A549 (cell line): ENCODE measurements at regions not wholly inside any gene's neighbourhood (a gene's known extent, or its start where the extent isn't known, plus 50 kb on each side); places are given as distances from the start of the nearest gene placed in this dataset.
A peak's percentile ranks its signal among the peaks of the same experiment; 100 is the strongest.

Experiments
- ATAC-seq, 2 experiments: fragments of 200-7000 bp in 1 of 2; fragments of >200 bp in 1 of 2; cut with Nextera tagmentation in 1 of 2; cut with Tn5 transposase in 1 of 2; 3 replicates each; pipeline versions ENCODE4 v1.8.0 to v1.9.1; 2018 to 2020; ENCODE audit warnings: mild to moderate bottlenecking in 1 of 2, moderate library complexity in 1 of 2
- CTCF ChIA-PET: fragments of 300-600 bp; sonication (Branson Sonifier 250); formaldehyde crosslinking; extraction: SDS; loops from one replicate; lab custom pipeline; 2021; ENCODE audit warnings: antibody characterized with exemption, inconsistent platforms; lab: Yijun Ruan, JAX
- POLR2A ChIA-PET: fragments of 350-600 bp; formaldehyde crosslinking; extraction: SDS; loops from one replicate; lab custom pipeline; 2021; ENCODE audit warnings: antibody characterized with exemption, inconsistent platforms; lab: Yijun Ruan, JAX
- DNase-seq, 2 experiments: peaks; one replicate each; pipeline versions ENCODE4 v3.0.0 to v3.0.0-alpha.2; 2011 to 2016; ENCODE audit warnings: low read depth in 1 of 2, low spot score in 1 of 2
- FAIRE-seq: peaks from 2 replicates; lab custom pipeline; 2011; peaks lifted over from hg19 to GRCh38; lab: Jason Lieb, UNC
- H3K27ac ChIP-seq, 2 experiments: fragments of >200 bp; sonication (Bioruptor Twin); formaldehyde crosslinking; 3 replicates each; pipeline ENCODE4 v1.5.1; 2016 to 2017
- H3K4me1 ChIP-seq: fragments of >200 bp; sonication (Bioruptor Twin); formaldehyde crosslinking; 3 replicates; pipeline ENCODE4 v1.6.1; 2016
- H3K4me2 ChIP-seq: fragments of >200 bp; sonication (Bioruptor Twin); formaldehyde crosslinking; 3 replicates; pipeline ENCODE4 v1.6.1; 2016
- H3K4me3 ChIP-seq: fragments of >200 bp; sonication (Bioruptor Twin); formaldehyde crosslinking; 3 replicates; pipeline ENCODE4 v1.5.1; 2016
- H3K9me3 ChIP-seq: fragments of >200 bp; sonication (Bioruptor Twin); formaldehyde crosslinking; 3 replicates; pipeline ENCODE4 v1.6.1; 2016
- BCL3 ChIP-seq: fragments of >200 bp; sonication (Bioruptor Twin); formaldehyde crosslinking; IDR thresholded peaks from 3 replicates; pipeline ENCODE4 v1.6.1; 2016
- BHLHE40 ChIP-seq: IDR thresholded peaks from 2 replicates; pipeline ENCODE4 v1.6.1; 2012; ENCODE audit warnings: low read depth, low read length, inconsistent platforms
- CEBPB ChIP-seq, 2 experiments: fragments of >200 bp in 1 of 2; sonication (Bioruptor Twin) in 1 of 2; formaldehyde crosslinking in 1 of 2; IDR thresholded peaks; 2 replicates each; pipeline ENCODE4 v1.6.1; 2012 to 2016
- E2F6 ChIP-seq: IDR thresholded peaks from 2 replicates; pipeline ENCODE4 v1.6.1; 2012; ENCODE audit warnings: low read depth, borderline replicate concordance
- EHMT2 ChIP-seq: fragments of 200-600 bp; sonication (generic); IDR thresholded peaks from 2 replicates; pipeline ENCODE4 v1.6.1; 2016; ENCODE audit warnings: antibody characterized with exemption, low read depth, mild to moderate bottlenecking, moderate library complexity
- EP300 ChIP-seq, 2 experiments: fragments of >200 bp; sonication (Bioruptor Twin); formaldehyde crosslinking; IDR thresholded peaks; 2 replicates in 1 of 2; 3 replicates in 1 of 2; pipeline ENCODE4 v1.6.1; 2016 to 2017
- ESRRA ChIP-seq: fragments of 150-350 bp; IDR thresholded peaks from 2 replicates; pipeline ENCODE4 v1.6.1; 2014; ENCODE audit warnings: mild to moderate bottlenecking, low read length, borderline replicate concordance
- FOSB ChIP-seq: fragments of 250-450 bp; sonication (Bioruptor Pico); IDR thresholded peaks from 2 replicates; pipeline ENCODE4 v1.5.0; 2020; ENCODE audit warnings: mild to moderate bottlenecking, moderate library complexity
- FOSL2 ChIP-seq, 2 experiments: fragments of 450-650 bp in 1 of 2; fragments of >200 bp in 1 of 2; sonication (Bioruptor Twin) in 1 of 2; formaldehyde crosslinking; IDR thresholded peaks; 2 replicates each; pipeline versions ENCODE4 v1.5.0 to v1.6.1; 2016 to 2020; ENCODE audit warnings: mild to moderate bottlenecking in 1 of 2, moderate library complexity in 1 of 2
- FOXS1 ChIP-seq: fragments of 250-450 bp; sonication (Bioruptor Pico); IDR thresholded peaks from 2 replicates; pipeline ENCODE4 v1.5.0; 2020; ENCODE audit warnings: mild to moderate bottlenecking, moderate library complexity
- GATA3 ChIP-seq: IDR thresholded peaks from 2 replicates; pipeline ENCODE4 v1.6.1; 2012; ENCODE audit warnings: borderline replicate concordance
- HEYL ChIP-seq: fragments of 250-450 bp; sonication (Bioruptor Pico); IDR thresholded peaks from 2 replicates; pipeline ENCODE4 v1.8.0; 2021; ENCODE audit warnings: mild to moderate bottlenecking, moderate library complexity
- HOXA7 ChIP-seq: fragments of 250-450 bp; sonication (Bioruptor Pico); IDR thresholded peaks from 2 replicates; pipeline ENCODE4 v1.5.0; 2020; ENCODE audit warnings: mild to moderate bottlenecking, moderate library complexity
- HOXB5 ChIP-seq: fragments of 250-450 bp; sonication (Bioruptor Pico); IDR thresholded peaks from 2 replicates; pipeline ENCODE4 v1.5.0; 2020; ENCODE audit warnings: mild to moderate bottlenecking, moderate library complexity
- JUN ChIP-seq, 2 experiments: fragments of >200 bp; sonication (Bioruptor Twin); formaldehyde crosslinking; IDR thresholded peaks; 2 replicates in 1 of 2; 3 replicates in 1 of 2; pipeline ENCODE4 v1.6.1; 2016 to 2017
- KDM1A ChIP-seq: fragments of 200-600 bp; sonication (generic); IDR thresholded peaks from 2 replicates; pipeline ENCODE4 v1.6.1; 2016; ENCODE audit warnings: low read depth, mild to moderate bottlenecking
- KDM5A ChIP-seq: fragments of 200-600 bp; sonication (generic); IDR thresholded peaks from 2 replicates; pipeline ENCODE4 v1.6.1; 2016; ENCODE audit warnings: antibody characterized with exemption, mild to moderate bottlenecking
- MAFK ChIP-seq: fragments of 450-650 bp; IDR thresholded peaks from 2 replicates; pipeline ENCODE4 v1.6.1; 2014; ENCODE audit not compliant: partially characterized antibody
- MAX ChIP-seq: IDR thresholded peaks from 2 replicates; pipeline ENCODE4 v1.6.1; 2012
- MAZ ChIP-seq: fragments of 150-350 bp; IDR thresholded peaks from 2 replicates; pipeline ENCODE4 v1.6.1; 2014; ENCODE audit warnings: antibody characterized with exemption, low read depth, low read length, borderline replicate concordance
- NFE2L2 ChIP-seq: fragments of 150-350 bp; conservative IDR thresholded peaks from 2 replicates; pipeline ENCODE4 v1.6.1; 2014; ENCODE audit warnings: low read length
- PHF8 ChIP-seq: fragments of 200-600 bp; sonication (generic); IDR thresholded peaks from 2 replicates; pipeline ENCODE4 v1.6.1; 2016; ENCODE audit warnings: low read depth, mild to moderate bottlenecking, antibody characterized with exemption, moderate library complexity, borderline replicate concordance
- POLR2AphosphoS2 ChIP-seq: conservative IDR thresholded peaks from 2 replicates; pipeline ENCODE4 v1.6.1; 2012; ENCODE audit warnings: low read length, improper control_type of control experiment, inconsistent platforms
- RAD21 ChIP-seq, 2 experiments: fragments of >200 bp in 1 of 2; sonication (Bioruptor Twin) in 1 of 2; formaldehyde crosslinking in 1 of 2; IDR thresholded peaks in 1 of 2; conservative IDR thresholded peaks in 1 of 2; 2 replicates in 1 of 2; 3 replicates in 1 of 2; pipeline ENCODE4 v1.6.1; 2012 to 2018; ENCODE audit warnings: inconsistent platforms in 1 of 2
- RCOR1 ChIP-seq: fragments of 150-350 bp; IDR thresholded peaks from 2 replicates; pipeline ENCODE4 v1.6.1; 2014; ENCODE audit warnings: antibody characterized with exemption, low read length, low read depth
- RFX5 ChIP-seq: fragments of 450-650 bp; IDR thresholded peaks from 2 replicates; pipeline ENCODE4 v1.7.1; 2014; ENCODE audit warnings: antibody characterized with exemption, mild to moderate bottlenecking, moderate library complexity
- SMC3 ChIP-seq: fragments of >200 bp; sonication (Bioruptor Twin); formaldehyde crosslinking; IDR thresholded peaks from 3 replicates; pipeline ENCODE4 v1.6.1; 2018; ENCODE audit warnings: inconsistent platforms
- SREBF2 ChIP-seq: fragments of 450-650 bp; IDR thresholded peaks from 2 replicates; pipeline ENCODE4 v1.6.1; 2014; ENCODE audit warnings: mild to moderate bottlenecking, moderate library complexity
- TP53 ChIP-seq: fragments of 250-450 bp; sonication (Bioruptor Pico); IDR thresholded peaks from 2 replicates; pipeline ENCODE4 v1.5.0; 2021; ENCODE audit warnings: mild to moderate bottlenecking, moderate library complexity
- USF2 ChIP-seq: fragments of 450-650 bp; IDR thresholded peaks from 2 replicates; pipeline ENCODE4 v1.6.1; 2014; ENCODE audit warnings: antibody characterized with exemption
- ZC3H11A ChIP-seq: fragments of 450-650 bp; IDR thresholded peaks from 2 replicates; pipeline ENCODE4 v1.6.1; 2014; ENCODE audit warnings: antibody characterized with exemption, mild to moderate bottlenecking
- ZFP36 ChIP-seq: fragments of 450-650 bp; IDR thresholded peaks from 2 replicates; pipeline ENCODE4 v1.6.1; 2014; ENCODE audit warnings: borderline replicate concordance; ENCODE audit not compliant: partially characterized antibody
- ZNF302 ChIP-seq: fragments of 250-450 bp; sonication (Bioruptor Pico); IDR thresholded peaks from 2 replicates; pipeline ENCODE4 v1.9.0; 2021; ENCODE audit warnings: inconsistent platforms, mild to moderate bottlenecking, moderate library complexity
- WGBS: methylation state at CpG from one replicate; pipeline ENCODE4 v1.1.6; 2017; ENCODE audit errors: missing lambda C conversion rate; 5-methylcytosine and 5-hydroxymethylcytosine counted together
- TF ChIP-seq, protein P1 (sequence below): fragments of >200 bp; sonication (Bioruptor Twin); formaldehyde crosslinking; IDR thresholded peaks from 2 replicates; pipeline ENCODE4 v1.6.1; 2016
- TF ChIP-seq, protein P2 (sequence below): IDR thresholded peaks from 2 replicates; pipeline ENCODE4 v1.6.1; 2012

GRCh38 chr20:11216451-11217314, 542.9 kb upstream of the JAG1 start:
- POLR2A ChIA-PET = interaction anchor here (1.0 to 2.9 kb wide), 5 partner anchors 9 to 545 kb away, joined by 3 to 20 read pairs (median 5); partner anchors contain the start of gene JAG1
- ATAC-seq = peak; percentile 69 to 91
- H3K4me2 ChIP-seq = peak overlapping the region; percentile 41
- no peak for TF ChIP-seq TP53 (CRISPR knock-in tag)
- 0 out of 2 replicates have a peak, but pooled peaks have one; percentile 9 for TF ChIP-seq FOSL2 (IDR thresholded peaks at IDR 0.05)
- 0 out of 2 replicates have a peak, but pooled peaks have one; percentile 53 for TF ChIP-seq FOSL2 (CRISPR knock-in tag; IDR thresholded peaks at IDR 0.05)
- no peak for TF ChIP-seq EHMT2
- 0 out of 2 replicates have a peak, but pooled peaks have one; percentile 35 for TF ChIP-seq HOXB5 (CRISPR knock-in tag)
- TF ChIP-seq RFX5 = no peak
- no peak for TF ChIP-seq NFE2L2
- peak; percentile 30; the same call in 1 of the 3 replicates for TF ChIP-seq BCL3
- no peak for TF ChIP-seq ZC3H11A
- peak in 1 of 2 experiments; percentile 59; a peak in 1 of 5 replicates for TF ChIP-seq JUN (IDR thresholded peaks at IDR 0.05)
- no peak for TF ChIP-seq SREBF2
- TF ChIP-seq SMC3 = peak; percentile 14; the same call in 1 of the 3 replicates
- TF ChIP-seq E2F6 = no peak
- TF ChIP-seq USF2 = no peak
- TF ChIP-seq FOXS1 (CRISPR knock-in tag) = no peak
- TF ChIP-seq MAFK = peak; percentile 38
- peak; percentile 21 to 36; a peak in 2 of 5 replicates for TF ChIP-seq RAD21 (conservative IDR thresholded peaks at IDR 0.05 in 1 of 2, IDR thresholded peaks at IDR 0.05 in 1 of 2)
- TF ChIP-seq GATA3 = peak; percentile 77; the same call in 1 of the 2 replicates
- peak in 1 of 2 experiments; percentile 78; a peak in 4 of 5 replicates for TF ChIP-seq EP300 (IDR thresholded peaks at IDR 0.05)
- TF ChIP-seq KDM5A = no peak
- no peak for TF ChIP-seq ESRRA
- TF ChIP-seq PHF8 = no peak
- TF ChIP-seq ZFP36 = no peak
- TF ChIP-seq, protein P1, sequence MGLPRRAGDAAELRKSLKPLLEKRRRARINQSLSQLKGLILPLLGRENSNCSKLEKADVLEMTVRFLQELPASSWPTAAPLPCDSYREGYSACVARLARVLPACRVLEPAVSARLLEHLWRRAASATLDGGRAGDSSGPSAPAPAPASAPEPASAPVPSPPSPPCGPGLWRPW = no peak
- TF ChIP-seq MAX = peak; percentile 68
- TF ChIP-seq HOXA7 (CRISPR knock-in tag) = no peak
- no peak for TF ChIP-seq ZNF302 (CRISPR knock-in tag)
- no peak for TF ChIP-seq KDM1A
- no peak for TF ChIP-seq MAZ
- no peak for TF ChIP-seq BHLHE40
- no peak for TF ChIP-seq FOSB
- peak in 1 of 2 experiments; percentile 51; a peak in 1 of 4 replicates for TF ChIP-seq CEBPB (IDR thresholded peaks at IDR 0.05)
- no peak for TF ChIP-seq RCOR1
- TF ChIP-seq POLR2AphosphoS2 = no peak
- TF ChIP-seq, protein P2, sequence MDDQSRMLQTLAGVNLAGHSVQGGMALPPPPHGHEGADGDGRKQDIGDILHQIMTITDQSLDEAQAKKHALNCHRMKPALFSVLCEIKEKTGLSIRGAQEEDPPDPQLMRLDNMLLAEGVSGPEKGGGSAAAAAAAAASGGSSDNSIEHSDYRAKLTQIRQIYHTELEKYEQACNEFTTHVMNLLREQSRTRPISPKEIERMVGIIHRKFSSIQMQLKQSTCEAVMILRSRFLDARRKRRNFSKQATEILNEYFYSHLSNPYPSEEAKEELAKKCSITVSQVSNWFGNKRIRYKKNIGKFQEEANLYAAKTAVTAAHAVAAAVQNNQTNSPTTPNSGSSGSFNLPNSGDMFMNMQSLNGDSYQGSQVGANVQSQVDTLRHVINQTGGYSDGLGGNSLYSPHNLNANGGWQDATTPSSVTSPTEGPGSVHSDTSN = 0 out of 2 replicates have a peak, but pooled peaks have one; percentile 40
- no peak for TF ChIP-seq HEYL (CRISPR knock-in tag)
- no peak overlapping the region for H3K4me3 ChIP-seq
- peak overlapping the region; percentile 70 to 85 for H3K27ac ChIP-seq
- 2% methylated on average over 7 of the region's 7 CpGs for WGBS
- CTCF ChIA-PET = interaction anchor here (0.7 to 6.3 kb wide), 8 partner anchors 10 to 695 kb away, joined by 3 to 53 read pairs (median 4); no protein-coding TSS in a partner anchor
- peak; percentile 93 for FAIRE-seq
- no peaks in the 10 kb centered on the region for H3K9me3 ChIP-seq
- peak; percentile 16 to 81 for DNase-seq
- peaks cover 34% of the 10 kb centered on the region for H3K4me1 ChIP-seq
